ENCODE measurements at regions not wholly inside any gene's neighbourhood (a gene's known extent, or its start where the extent isn't known, plus 50 kb on each side); places are given as distances from the start of the nearest gene placed in this dataset.

DNA sequence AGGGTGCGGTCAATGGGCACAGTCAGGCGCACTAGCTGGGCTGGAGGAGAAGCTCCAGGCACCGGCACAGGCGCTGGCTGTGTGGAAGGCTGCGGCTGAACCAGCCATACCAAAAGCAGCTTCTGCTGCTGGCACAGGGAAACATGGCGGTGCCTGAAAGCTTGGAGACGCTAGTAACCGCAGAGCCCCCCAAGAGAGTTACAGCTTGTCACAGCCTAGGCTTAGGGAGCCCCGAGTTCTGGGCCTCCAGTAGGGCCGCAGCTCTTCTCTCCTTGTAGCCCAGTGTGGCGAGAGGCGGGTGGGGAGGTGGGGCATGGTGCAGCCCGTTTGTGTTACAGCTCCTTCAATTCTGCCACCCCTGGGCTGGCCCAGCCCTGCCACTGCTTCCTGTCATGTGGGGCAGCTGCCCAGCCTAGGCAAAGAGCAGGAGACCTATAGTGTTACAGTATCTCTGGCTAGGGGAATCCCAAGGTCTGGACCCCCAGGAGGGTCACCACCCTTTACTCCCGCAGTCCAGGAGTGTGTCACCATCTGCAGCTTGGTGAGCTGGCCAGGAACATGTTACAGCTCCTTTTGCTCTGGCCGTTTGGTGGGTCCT is 58.6 kb upstream of the MANEA start:
- TF ChIP-seq POLR2A (IDR thresholded peaks at IDR 0.05) = no peak
- TF ChIP-seq, protein P1, sequence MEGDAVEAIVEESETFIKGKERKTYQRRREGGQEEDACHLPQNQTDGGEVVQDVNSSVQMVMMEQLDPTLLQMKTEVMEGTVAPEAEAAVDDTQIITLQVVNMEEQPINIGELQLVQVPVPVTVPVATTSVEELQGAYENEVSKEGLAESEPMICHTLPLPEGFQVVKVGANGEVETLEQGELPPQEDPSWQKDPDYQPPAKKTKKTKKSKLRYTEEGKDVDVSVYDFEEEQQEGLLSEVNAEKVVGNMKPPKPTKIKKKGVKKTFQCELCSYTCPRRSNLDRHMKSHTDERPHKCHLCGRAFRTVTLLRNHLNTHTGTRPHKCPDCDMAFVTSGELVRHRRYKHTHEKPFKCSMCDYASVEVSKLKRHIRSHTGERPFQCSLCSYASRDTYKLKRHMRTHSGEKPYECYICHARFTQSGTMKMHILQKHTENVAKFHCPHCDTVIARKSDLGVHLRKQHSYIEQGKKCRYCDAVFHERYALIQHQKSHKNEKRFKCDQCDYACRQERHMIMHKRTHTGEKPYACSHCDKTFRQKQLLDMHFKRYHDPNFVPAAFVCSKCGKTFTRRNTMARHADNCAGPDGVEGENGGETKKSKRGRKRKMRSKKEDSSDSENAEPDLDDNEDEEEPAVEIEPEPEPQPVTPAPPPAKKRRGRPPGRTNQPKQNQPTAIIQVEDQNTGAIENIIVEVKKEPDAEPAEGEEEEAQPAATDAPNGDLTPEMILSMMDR (IDR thresholded peaks at IDR 0.05) = no peak
